Right lobe of liver (tissue), 4 donors: ENCODE measurements at regions not wholly inside any gene's neighbourhood (a gene's known extent, or its start where the extent isn't known, plus 50 kb on each side); places are given as distances from the start of the nearest gene placed in this dataset.

ENCODE experiments used
- POLR2A ChIP-seq: fragments of 450-650 bp; IDR thresholded peaks from one replicate; pipeline ENCODE4 v1.6.1; 2017; ENCODE audit warnings: antibody characterized with exemption, mild to moderate bottlenecking
- TF ChIP-seq, protein P1 (sequence below), 4 donors: fragments of 200-600 bp in 3 of 4; fragments of 450-650 bp in 1 of 4; IDR thresholded peaks; one replicate each; pipeline versions ENCODE4 v1.5.1 to v1.8.0; 2016 to 2022; ENCODE audit warnings: antibody characterized with exemption in 4 of 4, mild to moderate bottlenecking in 2 of 4
- donor health status: DM: no; HTN: no; CAD: no.
- donor health status: DM: no; HTN: no; CAD: no.
- donor health status: DM: no; HTN: yes; CAD: no.

DNA sequence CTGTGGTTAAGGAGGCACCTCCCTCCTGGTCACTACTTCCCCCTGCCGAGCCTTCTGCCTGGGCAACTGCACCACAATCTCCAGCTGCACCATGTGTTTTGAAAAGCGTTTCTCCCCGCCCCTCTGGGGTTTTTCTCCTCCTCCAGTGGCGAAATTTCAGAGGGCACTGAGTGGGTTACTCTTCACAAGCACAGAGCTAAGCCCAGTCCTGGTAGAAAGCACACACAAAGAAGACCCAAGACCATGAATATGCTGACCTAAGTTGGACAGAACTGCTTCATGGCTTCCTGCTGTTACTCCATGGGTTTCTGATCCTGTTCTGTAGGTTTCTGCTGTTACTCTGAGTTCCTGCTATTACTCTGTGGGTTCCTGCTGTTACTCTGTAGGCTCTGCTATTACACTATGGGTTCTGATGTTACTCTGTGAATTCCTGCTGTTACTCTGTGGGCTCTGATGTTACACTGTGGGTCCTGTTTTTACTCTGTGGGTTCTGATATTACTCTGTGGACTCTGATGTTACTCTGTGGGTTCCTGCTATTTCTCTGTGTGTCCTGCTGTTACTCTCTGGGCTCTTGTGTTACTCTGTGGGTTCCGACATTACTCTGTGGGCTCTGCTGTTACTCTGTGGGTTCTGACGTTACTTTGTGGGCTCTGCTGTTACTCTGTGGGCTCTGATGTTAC, 216.6 kb downstream of the RTP5 start:
- TF ChIP-seq, protein P1, sequence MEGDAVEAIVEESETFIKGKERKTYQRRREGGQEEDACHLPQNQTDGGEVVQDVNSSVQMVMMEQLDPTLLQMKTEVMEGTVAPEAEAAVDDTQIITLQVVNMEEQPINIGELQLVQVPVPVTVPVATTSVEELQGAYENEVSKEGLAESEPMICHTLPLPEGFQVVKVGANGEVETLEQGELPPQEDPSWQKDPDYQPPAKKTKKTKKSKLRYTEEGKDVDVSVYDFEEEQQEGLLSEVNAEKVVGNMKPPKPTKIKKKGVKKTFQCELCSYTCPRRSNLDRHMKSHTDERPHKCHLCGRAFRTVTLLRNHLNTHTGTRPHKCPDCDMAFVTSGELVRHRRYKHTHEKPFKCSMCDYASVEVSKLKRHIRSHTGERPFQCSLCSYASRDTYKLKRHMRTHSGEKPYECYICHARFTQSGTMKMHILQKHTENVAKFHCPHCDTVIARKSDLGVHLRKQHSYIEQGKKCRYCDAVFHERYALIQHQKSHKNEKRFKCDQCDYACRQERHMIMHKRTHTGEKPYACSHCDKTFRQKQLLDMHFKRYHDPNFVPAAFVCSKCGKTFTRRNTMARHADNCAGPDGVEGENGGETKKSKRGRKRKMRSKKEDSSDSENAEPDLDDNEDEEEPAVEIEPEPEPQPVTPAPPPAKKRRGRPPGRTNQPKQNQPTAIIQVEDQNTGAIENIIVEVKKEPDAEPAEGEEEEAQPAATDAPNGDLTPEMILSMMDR (IDR thresholded peaks at IDR 0.05), result peak in 2 of 4 donors; percentile 15 to 34
- TF ChIP-seq POLR2A, result peak; percentile 98
